ENCODE measurements at regions not wholly inside any gene's neighbourhood (a gene's known extent, or its start where the extent isn't known, plus 50 kb on each side); places are given as distances from the start of the nearest gene placed in this dataset.
A peak's percentile ranks its signal among the peaks of the same experiment; 100 is the strongest.
"Not testable (repeated sequence)": the region's sequence is repeated elsewhere in the genome, so short reads cannot be mapped to it uniquely, and the experiment has no call there.

- peak in 1 of 2 experiments; percentile 8 for DNase-seq (ENCODE audit: low read depth in 1 of 2, low spot score in 2 of 2)
- Histone ChIP-seq H3K27ac (no peak overlapping the region), H3K4me1 (replicated peaks) (peaks cover 22% of the 10 kb centered on the region), H3K27me3 (replicated peaks) (no peaks in the 10 kb centered on the region), H3K4me3 (no peak overlapping the region), H3K9me3 (replicated peaks) (peaks cover 4% of the 10 kb centered on the region; the same call in 1 of the 2 replicates), H3K36me3 (no peaks in the 10 kb centered on the region)
Measured at GRCh38 chr5:3153226-3153858, 401.9 kb upstream of the IRX2 start.

- H3K4me1 ChIP-seq (replicated peaks) = peaks cover 8% of the 10 kb centered on the region
- no peaks in the 10 kb centered on the region for H3K36me3 ChIP-seq
- DNase-seq (ENCODE audit: low read depth in 1 of 2, low spot score in 2 of 2) = no peak
- H3K4me3 ChIP-seq = no peak overlapping the region
- no peaks in the 10 kb centered on the region for H3K27me3 ChIP-seq (replicated peaks)
- peaks cover 4% of the 10 kb centered on the region; the same call in 1 of the 2 replicates for H3K9me3 ChIP-seq (replicated peaks)
- no peak overlapping the region for H3K27ac ChIP-seq
Measured at GRCh38 chr5:3149899-3150298, 398.4 kb upstream of the IRX2 start.

- not testable (repeated sequence) for H3K9me3 ChIP-seq (replicated peaks); H3K4me3 ChIP-seq; H3K4me1 ChIP-seq (replicated peaks); H3K27me3 ChIP-seq (replicated peaks); H3K36me3 ChIP-seq; H3K27ac ChIP-seq; DNase-seq (ENCODE audit: low read depth in 1 of 2, low spot score in 2 of 2)
Measured at GRCh38 chr5:3147405-3147804, 395.9 kb upstream of the IRX2 start.

- no peak for DNase-seq (ENCODE audit: low read depth in 1 of 2, low spot score in 2 of 2)
- Histone ChIP-seq H3K4me3 (no peak overlapping the region), H3K9me3 (replicated peaks) (peaks cover 6% of the 10 kb centered on the region; the same call in 1 of the 2 replicates), H3K27me3 (replicated peaks) (no peaks in the 10 kb centered on the region), H3K36me3 (no peaks in the 10 kb centered on the region), H3K4me1 (replicated peaks) (no peaks in the 10 kb centered on the region), H3K27ac (no peak overlapping the region)
Measured at GRCh38 chr5:3145641-3146040, 394.2 kb upstream of the IRX2 start.

GRCh38 chr5:3143382-3143781 is 391.9 kb upstream of the IRX2 start:
- H3K4me1 ChIP-seq (replicated peaks) = peaks cover 4% of the 10 kb centered on the region; the same call in 1 of the 2 replicates
- no peak for DNase-seq (ENCODE audit: low read depth in 1 of 2, low spot score in 2 of 2)
- no peak overlapping the region for H3K4me3 ChIP-seq
- H3K27ac ChIP-seq = no peak overlapping the region
- no peaks in the 10 kb centered on the region for H3K36me3 ChIP-seq
- peaks cover 15% of the 10 kb centered on the region for H3K9me3 ChIP-seq (replicated peaks)
- no peaks in the 10 kb centered on the region for H3K27me3 ChIP-seq (replicated peaks)

- DNase-seq (ENCODE audit: low read depth in 1 of 2, low spot score in 2 of 2) = no peak
- Histone ChIP-seq H3K27me3 (replicated peaks) (no peaks in the 10 kb centered on the region), H3K4me3 (no peak overlapping the region), H3K9me3 (replicated peaks) (peaks cover 15% of the 10 kb centered on the region), H3K36me3 (no peaks in the 10 kb centered on the region), H3K4me1 (replicated peaks) (peaks cover 4% of the 10 kb centered on the region; the same call in 1 of the 2 replicates), H3K27ac (no peak overlapping the region)
Measured at GRCh38 chr5:3142261-3143027, 391.0 kb upstream of the IRX2 start.

- Histone ChIP-seq H3K27ac (no peak overlapping the region), H3K36me3 (no peaks in the 10 kb centered on the region), H3K4me3 (no peak overlapping the region), H3K27me3 (replicated peaks) (no peaks in the 10 kb centered on the region), H3K4me1 (replicated peaks) (peaks cover 4% of the 10 kb centered on the region; the same call in 1 of the 2 replicates), H3K9me3 (replicated peaks) (peaks cover 24% of the 10 kb centered on the region)
- DNase-seq (ENCODE audit: low read depth in 1 of 2, low spot score in 2 of 2) = no peak
Measured at GRCh38 chr5:3140117-3140516, 388.6 kb upstream of the IRX2 start.

GRCh38 chr5:3139499-3139931 is 388.0 kb upstream of the IRX2 start:
- peak in 1 of 2 experiments; percentile 46 for DNase-seq (ENCODE audit: low read depth in 1 of 2, low spot score in 2 of 2)
- H3K9me3 ChIP-seq (replicated peaks) = peaks cover 29% of the 10 kb centered on the region
- peaks cover 4% of the 10 kb centered on the region; the same call in 1 of the 2 replicates for H3K4me1 ChIP-seq (replicated peaks)
- no peaks in the 10 kb centered on the region for H3K36me3 ChIP-seq
- H3K27ac ChIP-seq = no peak overlapping the region
- H3K27me3 ChIP-seq (replicated peaks) = no peaks in the 10 kb centered on the region
- no peak overlapping the region for H3K4me3 ChIP-seq

GRCh38 chr5:3131161-3131560 is 379.7 kb upstream of the IRX2 start:
- Histone ChIP-seq H3K36me3 (no peaks in the 10 kb centered on the region), H3K27ac (no peak overlapping the region), H3K4me3 (no peak overlapping the region), H3K9me3 (replicated peaks) (peaks cover 52% of the 10 kb centered on the region), H3K4me1 (replicated peaks) (no peaks in the 10 kb centered on the region), H3K27me3 (replicated peaks) (no peaks in the 10 kb centered on the region)
- DNase-seq (ENCODE audit: low read depth in 1 of 2, low spot score in 2 of 2) = peak in 1 of 2 experiments; percentile 16

GRCh38 chr5:3129252-3129651 is 377.8 kb upstream of the IRX2 start:
- DNase-seq (ENCODE audit: low read depth in 1 of 2, low spot score in 2 of 2) = peak in 1 of 2 experiments; percentile 17
- Histone ChIP-seq H3K4me1 (replicated peaks) (no peaks in the 10 kb centered on the region), H3K4me3 (no peak overlapping the region), H3K9me3 (replicated peaks) (peaks cover 38% of the 10 kb centered on the region), H3K27me3 (replicated peaks) (no peaks in the 10 kb centered on the region), H3K27ac (no peak overlapping the region), H3K36me3 (no peaks in the 10 kb centered on the region)

GRCh38 chr5:3127423-3127911 is 376.0 kb upstream of the IRX2 start:
- peaks cover 27% of the 10 kb centered on the region for H3K9me3 ChIP-seq (replicated peaks)
- H3K36me3 ChIP-seq = no peaks in the 10 kb centered on the region
- H3K27me3 ChIP-seq (replicated peaks) = no peaks in the 10 kb centered on the region
- H3K4me1 ChIP-seq (replicated peaks) = no peaks in the 10 kb centered on the region
- no peak overlapping the region for H3K4me3 ChIP-seq
- DNase-seq (ENCODE audit: low read depth in 1 of 2, low spot score in 2 of 2) = no peak
- H3K27ac ChIP-seq = no peak overlapping the region

GRCh38 chr5:3126639-3127038 is 375.2 kb upstream of the IRX2 start:
- Histone ChIP-seq H3K4me3 (no peak overlapping the region), H3K36me3 (no peaks in the 10 kb centered on the region), H3K9me3 (replicated peaks) (peaks cover 25% of the 10 kb centered on the region), H3K27ac (no peak overlapping the region), H3K27me3 (replicated peaks) (no peaks in the 10 kb centered on the region), H3K4me1 (replicated peaks) (no peaks in the 10 kb centered on the region)
- no peak for DNase-seq (ENCODE audit: low read depth in 1 of 2, low spot score in 2 of 2)

- no peaks in the 10 kb centered on the region for H3K36me3 ChIP-seq
- peak in 1 of 2 experiments; percentile 25 for DNase-seq (ENCODE audit: low read depth in 1 of 2, low spot score in 2 of 2)
- no peak overlapping the region for H3K27ac ChIP-seq
- H3K4me1 ChIP-seq (replicated peaks) = no peaks in the 10 kb centered on the region
- no peak overlapping the region for H3K4me3 ChIP-seq
- peaks cover 12% of the 10 kb centered on the region for H3K9me3 ChIP-seq (replicated peaks)
- H3K27me3 ChIP-seq (replicated peaks) = no peaks in the 10 kb centered on the region
Measured at GRCh38 chr5:3124410-3124809, 372.9 kb upstream of the IRX2 start.

- no peaks in the 10 kb centered on the region for H3K36me3 ChIP-seq
- no peaks in the 10 kb centered on the region for H3K4me1 ChIP-seq (replicated peaks)
- H3K27me3 ChIP-seq (replicated peaks) = no peaks in the 10 kb centered on the region
- H3K9me3 ChIP-seq (replicated peaks) = peaks cover 10% of the 10 kb centered on the region
- no peak for DNase-seq (ENCODE audit: low read depth in 1 of 2, low spot score in 2 of 2)
- H3K4me3 ChIP-seq = no peak overlapping the region
- H3K27ac ChIP-seq = no peak overlapping the region
Measured at GRCh38 chr5:3123763-3124157, 372.3 kb upstream of the IRX2 start.
